ENCODE measurements at regions not wholly inside any gene's neighbourhood (a gene's known extent, or its start where the extent isn't known, plus 50 kb on each side); places are given as distances from the start of the nearest gene placed in this dataset.

DNA sequence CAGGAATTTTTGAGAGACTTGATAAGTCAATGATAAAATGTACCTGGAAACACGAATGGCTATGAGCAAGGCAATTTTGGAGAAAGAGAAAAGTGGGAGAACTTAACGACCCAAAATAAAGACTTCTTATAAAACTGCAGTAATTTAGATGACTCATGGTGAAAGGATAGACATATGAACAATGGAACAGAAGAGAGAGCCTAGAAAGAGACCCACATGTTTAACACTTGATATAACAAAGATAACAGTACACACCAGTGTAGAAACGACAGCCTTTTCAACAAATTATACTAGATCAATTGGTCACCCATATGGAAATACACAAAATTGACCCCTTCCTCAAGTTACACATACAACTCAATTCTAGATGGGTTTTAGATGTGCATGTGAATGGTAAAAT is 117.5 kb upstream of the GALNT2 start:
- H3K36me3 Mint-ChIP-seq (ENCODE audit: low read depth), result no peaks in the 10 kb centered on the region
- intact Hi-C loops (cut with micrococcal nuclease), result no loop called here
- peaks cover 2% of the 10 kb centered on the region for H3K4me1 Mint-ChIP-seq
- ChIA-PET POLR2A (no interaction called here), CTCF (no interaction called here)
- no peaks in the 10 kb centered on the region for H3K9me3 Mint-ChIP-seq
- peaks cover 6% of the 10 kb centered on the region for H3K27me3 Mint-ChIP-seq
- no peak for ATAC-seq (ENCODE audit: low read depth)
- H3K4me3 Mint-ChIP-seq, result no peak overlapping the region
- no peak for DNase-seq
- H3K27ac Mint-ChIP-seq, result no peak overlapping the region
- TF ChIP-seq, protein P1, sequence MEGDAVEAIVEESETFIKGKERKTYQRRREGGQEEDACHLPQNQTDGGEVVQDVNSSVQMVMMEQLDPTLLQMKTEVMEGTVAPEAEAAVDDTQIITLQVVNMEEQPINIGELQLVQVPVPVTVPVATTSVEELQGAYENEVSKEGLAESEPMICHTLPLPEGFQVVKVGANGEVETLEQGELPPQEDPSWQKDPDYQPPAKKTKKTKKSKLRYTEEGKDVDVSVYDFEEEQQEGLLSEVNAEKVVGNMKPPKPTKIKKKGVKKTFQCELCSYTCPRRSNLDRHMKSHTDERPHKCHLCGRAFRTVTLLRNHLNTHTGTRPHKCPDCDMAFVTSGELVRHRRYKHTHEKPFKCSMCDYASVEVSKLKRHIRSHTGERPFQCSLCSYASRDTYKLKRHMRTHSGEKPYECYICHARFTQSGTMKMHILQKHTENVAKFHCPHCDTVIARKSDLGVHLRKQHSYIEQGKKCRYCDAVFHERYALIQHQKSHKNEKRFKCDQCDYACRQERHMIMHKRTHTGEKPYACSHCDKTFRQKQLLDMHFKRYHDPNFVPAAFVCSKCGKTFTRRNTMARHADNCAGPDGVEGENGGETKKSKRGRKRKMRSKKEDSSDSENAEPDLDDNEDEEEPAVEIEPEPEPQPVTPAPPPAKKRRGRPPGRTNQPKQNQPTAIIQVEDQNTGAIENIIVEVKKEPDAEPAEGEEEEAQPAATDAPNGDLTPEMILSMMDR (IDR thresholded peaks at IDR 0.05), result no peak

DNA sequence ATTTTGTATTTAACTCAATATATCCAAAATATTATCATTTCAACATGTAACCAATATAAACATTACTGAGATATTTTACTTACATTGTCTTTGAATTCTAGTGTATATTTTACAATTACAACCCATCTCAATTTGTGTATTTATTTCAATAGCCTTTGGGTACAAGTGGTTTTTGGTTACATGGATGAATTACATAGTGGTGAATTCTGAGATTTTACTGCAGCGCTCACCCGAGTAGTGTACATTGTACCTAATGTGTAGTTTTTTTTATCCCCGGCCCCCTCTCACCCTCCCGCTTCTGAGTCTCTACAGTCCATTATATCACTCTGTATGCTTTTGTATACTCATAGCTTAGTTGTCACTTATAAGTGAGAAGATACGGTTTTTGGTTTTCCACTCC is 117.0 kb upstream of the GALNT2 start:
- DNase-seq (no peak), ATAC-seq (ENCODE audit: low read depth) (no peak)
- Mint-ChIP-seq H3K9me3 (no peaks in the 10 kb centered on the region), H3K27ac (no peak overlapping the region), H3K4me3 (no peak overlapping the region), H3K27me3 (peaks cover 6% of the 10 kb centered on the region), H3K36me3 (ENCODE audit: low read depth) (no peaks in the 10 kb centered on the region), H3K4me1 (peaks cover 2% of the 10 kb centered on the region)
- POLR2A ChIA-PET, result no interaction called here
- CTCF ChIA-PET, result no interaction called here
- TF ChIP-seq, protein P1 (IDR thresholded peaks at IDR 0.05), result no peak
- intact Hi-C loops (cut with micrococcal nuclease), result no loop called here

DNA sequence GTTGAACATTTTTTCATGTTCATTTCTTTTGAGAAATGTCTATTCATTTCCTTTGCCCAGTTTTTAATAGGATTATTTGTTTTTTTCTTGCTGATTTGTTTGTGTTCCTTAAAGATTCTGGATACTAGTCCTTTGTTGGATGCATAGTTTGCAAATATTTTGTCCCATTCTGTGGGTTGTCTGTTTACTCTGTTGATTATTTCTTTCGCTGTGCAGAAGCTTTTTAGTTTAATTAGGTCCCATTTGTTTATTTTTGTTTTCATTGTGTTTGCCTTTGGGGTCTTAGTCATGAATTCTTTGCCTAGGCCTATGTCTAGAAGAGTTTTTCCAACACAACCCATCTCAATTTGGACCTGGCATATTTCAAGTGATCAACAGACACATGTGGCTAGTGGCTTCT is 116.1 kb upstream of the GALNT2 start:
- TF ChIP-seq, protein P1 (IDR thresholded peaks at IDR 0.05), result no peak
- Mint-ChIP-seq H3K27ac (no peak overlapping the region), H3K4me1 (peaks cover 2% of the 10 kb centered on the region), H3K36me3 (ENCODE audit: low read depth) (no peaks in the 10 kb centered on the region), H3K9me3 (no peaks in the 10 kb centered on the region), H3K4me3 (no peak overlapping the region), H3K27me3 (peaks cover 3% of the 10 kb centered on the region)
- DNase-seq (no peak), ATAC-seq (ENCODE audit: low read depth) (no peak)
- ChIA-PET CTCF (no interaction called here), POLR2A (no interaction called here)
- intact Hi-C loops (cut with micrococcal nuclease), result no loop called here

DNA sequence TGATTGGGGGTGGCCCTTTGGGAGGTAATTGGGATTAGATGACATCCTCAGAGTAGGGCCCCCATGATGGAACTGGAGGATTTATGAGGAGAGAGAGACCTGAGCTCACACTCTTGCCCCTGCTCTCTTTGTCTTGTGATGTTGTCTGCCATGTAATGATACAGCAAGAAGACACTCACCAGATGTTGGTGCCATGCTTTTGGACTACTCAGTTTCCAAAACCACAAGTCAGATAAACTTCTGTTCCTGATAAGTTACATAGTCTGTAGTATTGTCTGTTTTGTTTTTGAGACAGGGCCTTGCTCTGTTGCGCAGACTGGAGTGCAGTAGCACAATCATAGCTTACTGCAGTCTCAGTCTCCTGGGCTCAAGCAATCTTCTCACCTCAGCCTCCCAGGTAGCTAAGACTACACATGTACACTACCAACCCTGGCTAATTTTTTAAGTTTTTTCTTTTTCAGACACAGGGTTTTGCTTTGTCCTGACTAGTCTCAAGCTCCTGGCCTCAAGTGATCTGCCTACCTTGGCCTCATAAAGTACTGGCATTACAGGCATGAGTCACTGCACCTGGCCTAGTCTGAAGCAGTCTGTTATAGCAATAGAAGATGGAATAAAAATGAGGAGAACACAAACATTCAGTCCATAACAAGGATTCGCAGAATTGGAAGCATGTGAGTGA is 115.0 kb upstream of the GALNT2 start:
- Mint-ChIP-seq H3K9me3 (no peaks in the 10 kb centered on the region), H3K4me1 (peaks cover 2% of the 10 kb centered on the region)

DNA sequence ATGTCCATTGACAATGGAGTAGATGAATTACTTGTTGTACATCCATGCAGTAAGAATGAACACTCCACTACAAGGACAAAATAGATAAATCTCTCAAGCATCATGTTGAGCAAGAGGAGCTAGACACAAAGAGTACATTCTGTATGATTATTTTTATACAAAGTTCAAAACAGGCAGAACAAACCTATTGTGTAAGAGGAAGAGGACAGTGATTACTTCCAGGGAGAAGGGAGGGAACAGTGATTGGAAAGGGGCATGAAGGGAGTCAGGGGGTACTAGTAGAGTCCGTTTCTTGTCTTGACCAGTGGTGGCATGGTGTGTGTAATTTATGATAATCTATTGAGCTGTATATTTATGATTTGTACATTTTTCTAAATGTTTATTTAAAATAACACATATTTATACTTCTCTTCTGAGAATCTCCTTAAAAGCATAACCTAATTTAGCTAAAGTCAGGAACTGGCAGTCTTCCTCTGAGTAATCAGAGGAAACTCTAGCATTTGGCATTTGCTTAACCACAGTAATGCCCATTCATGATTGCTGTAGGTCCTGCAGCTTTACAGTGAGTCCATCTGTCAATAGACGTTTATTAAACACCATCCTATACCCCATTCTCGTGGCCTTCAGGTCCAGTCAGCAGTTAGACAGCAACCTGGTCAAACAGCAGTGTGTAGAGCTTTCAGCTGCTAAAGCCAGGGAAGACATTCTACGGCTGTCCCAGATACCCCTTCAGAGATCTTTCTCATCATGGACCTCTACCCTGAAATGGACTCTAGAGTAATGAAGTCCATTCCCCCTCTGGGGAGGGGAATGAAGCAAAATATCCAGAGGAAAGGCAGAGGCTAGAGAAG is 114.1 kb upstream of the GALNT2 start:
- Mint-ChIP-seq H3K4me1 (peaks cover 2% of the 10 kb centered on the region), H3K9me3 (no peaks in the 10 kb centered on the region), H3K27ac (no peak overlapping the region), H3K27me3 (peaks cover 17% of the 10 kb centered on the region), H3K36me3 (ENCODE audit: low read depth) (no peaks in the 10 kb centered on the region), H3K4me3 (no peak overlapping the region)
- no peak for ATAC-seq (ENCODE audit: low read depth)
- CTCF ChIA-PET, result interaction anchor here (0.6 kb wide), 1 partner anchor 223 kb away, joined by 3 read pairs; no protein-coding TSS in a partner anchor
- TF ChIP-seq, protein P1 (IDR thresholded peaks at IDR 0.05), result no peak
- intact Hi-C loops (cut with micrococcal nuclease), result no loop called here
- DNase-seq, result no peak
- POLR2A ChIA-PET, result no interaction called here

More for the DNA sequence above, 115.0 kb upstream of the GALNT2 start:
- intact Hi-C loops (cut with micrococcal nuclease), result no loop called here
- no peak overlapping the region for H3K27ac Mint-ChIP-seq
- no peaks in the 10 kb centered on the region for H3K36me3 Mint-ChIP-seq (ENCODE audit: low read depth)
- no peak overlapping the region for H3K4me3 Mint-ChIP-seq
- TF ChIP-seq, protein P1 (IDR thresholded peaks at IDR 0.05), result no peak
- ATAC-seq (ENCODE audit: low read depth) (no peak), DNase-seq (no peak)
- H3K27me3 Mint-ChIP-seq, result peaks cover 11% of the 10 kb centered on the region
- CTCF ChIA-PET, result interaction anchor here (0.6 kb wide), 1 partner anchor 224 kb away, joined by 3 read pairs; no protein-coding TSS in a partner anchor
- POLR2A ChIA-PET, result no interaction called here

All from activated B cell treated with CpG ODN at 0.5 μM for 24 hours (primary cell).